GM19467 (cell line): ENCODE measurements at regions not wholly inside any gene's neighbourhood (a gene's known extent, or its start where the extent isn't known, plus 50 kb on each side); places are given as distances from the start of the nearest gene placed in this dataset.
"Not testable (repeated sequence)": the region's sequence is repeated elsewhere in the genome, so short reads cannot be mapped to it uniquely, and the experiment has no call there.

Experiments used
- ATAC-seq: cut with Tn5 transposase; IDR thresholded peaks from one replicate; pipeline ENCODE4 v1.9.1; 2021; ENCODE audit warnings: mild to moderate bottlenecking, moderate library complexity; ENCODE audit not compliant: unreplicated experiment

DNA sequence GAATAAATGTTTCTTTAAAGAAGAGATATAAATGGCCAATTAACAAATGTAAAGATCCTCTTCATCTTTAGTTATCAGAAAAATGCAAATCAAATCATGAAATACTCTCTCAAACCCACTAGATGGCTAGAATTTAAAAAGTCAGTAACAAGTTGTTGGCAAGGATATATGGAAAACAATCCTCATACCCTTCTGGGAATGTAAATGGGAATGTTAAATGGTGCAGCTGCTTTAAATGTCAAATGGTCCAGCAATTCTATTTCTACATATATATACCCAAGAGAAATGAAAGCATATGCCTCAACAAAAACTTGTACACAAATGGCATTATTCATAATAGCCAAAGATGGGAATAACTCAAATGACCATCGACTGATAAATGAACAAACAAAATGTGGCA is 283.5 kb downstream of the RWDD3 start:
- no peak for ATAC-seq

- ATAC-seq = no peak
Measured at GRCh38 chr1:95518310-95518709, 284.3 kb downstream of the RWDD3 start.

- no peak for ATAC-seq
Measured at GRCh38 chr1:95520390-95520789, 286.4 kb downstream of the RWDD3 start.

DNA sequence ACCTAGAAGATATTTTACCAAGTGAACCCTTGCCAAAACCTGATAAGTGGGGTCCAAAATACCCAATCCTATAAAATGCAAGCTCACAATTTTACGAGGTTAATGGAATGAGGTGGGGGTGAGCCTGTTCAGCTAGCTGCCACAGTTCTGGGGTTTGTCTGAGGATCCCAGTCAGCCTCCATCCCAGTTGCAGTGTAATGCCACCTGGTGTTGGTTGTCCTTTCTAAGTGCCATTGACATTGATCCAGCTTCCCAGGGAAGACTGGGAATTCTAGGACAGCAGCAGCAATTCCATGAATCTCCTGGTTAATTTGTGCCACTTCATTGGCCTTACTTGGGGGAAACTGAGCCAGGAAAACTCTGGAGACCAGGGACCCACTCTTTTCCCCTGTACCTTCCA is 298.3 kb downstream of the RWDD3 start:
- ATAC-seq = no peak

DNA sequence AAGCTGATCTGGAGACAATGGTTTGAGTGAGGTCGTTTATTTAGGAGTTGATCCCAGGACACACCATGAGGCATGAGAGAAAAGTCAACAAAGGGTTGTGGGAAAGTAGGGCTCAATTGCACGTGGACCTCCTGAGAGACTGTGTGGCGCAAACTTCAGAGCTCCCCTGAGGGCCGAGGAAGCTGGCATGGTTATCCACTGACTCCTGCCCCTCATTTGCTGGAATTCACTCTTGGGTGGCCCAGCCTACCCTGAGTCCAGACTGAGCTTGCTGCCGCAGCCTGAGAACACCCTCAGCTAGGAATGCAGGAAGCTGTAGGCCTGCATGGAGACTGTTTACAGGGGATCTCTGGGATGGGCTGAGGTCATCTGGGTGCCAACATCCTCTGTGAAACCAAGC is 301.0 kb downstream of the RWDD3 start:
- ATAC-seq = no peak

DNA sequence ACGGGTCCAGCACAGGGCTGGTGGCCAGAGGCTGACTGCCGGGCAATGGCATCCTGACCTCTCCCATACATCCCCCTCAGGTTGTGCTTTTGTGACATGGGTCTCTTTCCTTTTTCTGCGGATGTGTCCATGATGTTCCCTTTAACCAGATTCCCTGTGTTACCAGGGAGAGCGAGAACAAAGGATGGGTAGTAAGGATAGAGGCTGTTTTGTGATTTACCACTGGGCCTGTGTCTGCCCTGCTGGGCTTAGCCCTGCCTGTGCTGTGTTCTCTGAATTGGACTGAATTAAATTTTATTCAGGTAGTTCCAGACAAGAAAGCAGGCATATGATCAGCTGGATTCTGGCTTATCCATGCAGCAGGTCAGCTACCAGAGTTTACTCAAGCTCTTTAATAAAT is 301.6 kb downstream of the RWDD3 start:
- no peak for ATAC-seq

- ATAC-seq = no peak
Measured at GRCh38 chr1:95536501-95536900, 302.5 kb downstream of the RWDD3 start.

- ATAC-seq = no peak
Measured at GRCh38 chr1:95537176-95537575, 303.2 kb downstream of the RWDD3 start.

GRCh38 chr1:95538242-95538641 is 304.2 kb downstream of the RWDD3 start:
- ATAC-seq = not testable (repeated sequence)

DNA sequence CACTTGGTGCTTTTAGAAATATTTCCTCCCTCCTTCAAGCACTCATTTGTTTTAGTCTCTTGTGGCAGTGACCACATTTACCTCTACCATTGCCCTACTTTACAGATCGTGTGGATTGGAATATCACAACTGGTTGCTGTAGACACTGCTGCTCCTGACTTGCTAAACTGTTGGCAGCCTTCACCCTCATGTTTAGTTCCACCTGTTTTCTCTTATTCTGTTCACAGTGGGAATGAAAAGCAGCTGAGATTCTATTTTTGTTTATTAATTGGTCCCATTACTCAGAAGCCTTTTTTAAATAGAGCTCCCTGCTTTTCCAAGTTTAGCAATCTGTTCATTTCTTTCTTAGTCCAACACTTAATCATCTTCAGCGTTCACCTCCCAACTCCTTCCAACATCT is 308.9 kb downstream of the RWDD3 start:
- no peak for ATAC-seq

GRCh38 chr1:95547005-95547404 is 313.0 kb downstream of the RWDD3 start:
- no peak for ATAC-seq

GRCh38 chr1:95548211-95548610 is 314.2 kb downstream of the RWDD3 start:
- ATAC-seq = no peak

DNA sequence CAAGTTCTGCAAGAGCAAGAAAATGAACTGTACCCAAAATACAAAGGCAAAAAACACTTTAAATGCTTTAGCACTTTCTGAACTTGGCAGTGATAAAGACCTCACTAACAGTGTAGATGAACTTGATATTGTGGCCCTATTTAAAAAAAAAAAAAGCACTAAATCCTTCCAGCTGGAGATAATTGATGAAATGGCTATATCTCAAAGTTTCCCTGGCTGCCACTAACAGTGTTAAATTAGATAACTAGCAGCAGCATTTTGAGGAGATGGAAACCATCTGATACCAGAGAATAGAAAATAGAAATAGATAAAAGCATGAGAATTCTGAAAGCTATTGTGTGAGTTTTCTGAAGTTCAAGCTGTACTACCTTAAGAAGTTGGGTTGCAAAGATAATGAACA is 317.2 kb downstream of the RWDD3 start:
- no peak for ATAC-seq

DNA sequence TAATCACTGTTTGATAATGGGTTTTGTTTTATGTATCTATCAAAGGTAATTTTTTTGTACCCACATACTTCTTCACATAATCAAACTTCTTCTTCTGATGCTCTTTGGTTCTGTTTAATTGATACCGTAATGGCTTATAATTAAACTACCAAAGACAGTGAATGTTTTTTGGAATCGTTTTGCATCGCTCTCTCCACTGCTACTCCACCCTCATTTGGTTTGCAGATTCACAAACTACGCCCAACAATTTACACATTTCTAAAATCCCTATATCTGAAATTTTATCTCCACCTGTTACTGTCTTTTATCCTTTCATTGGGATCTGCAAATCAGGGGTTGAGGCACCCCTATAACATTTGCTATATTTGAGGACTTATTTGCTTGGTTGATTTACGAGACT is 319.6 kb downstream of the RWDD3 start:
- ATAC-seq = no peak

DNA sequence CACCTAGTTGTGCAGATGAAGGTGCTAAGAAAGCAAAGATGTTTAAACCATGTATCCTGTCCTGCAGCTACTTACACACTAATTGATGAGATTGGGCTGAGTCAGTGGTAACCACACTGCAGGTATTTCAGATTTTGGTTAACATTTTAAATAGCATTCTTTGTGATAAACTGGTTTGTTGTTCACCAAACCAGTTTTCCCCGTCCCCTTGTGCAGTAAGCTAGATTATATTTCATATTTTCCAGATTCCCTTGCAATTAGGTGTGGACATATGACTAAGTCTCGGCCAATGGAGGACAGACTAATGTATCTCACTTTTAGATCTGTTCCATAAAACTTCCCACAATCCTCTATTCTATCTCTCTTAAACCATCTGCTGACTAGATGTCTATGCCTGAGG is 320.4 kb downstream of the RWDD3 start:
- ATAC-seq = no peak

DNA sequence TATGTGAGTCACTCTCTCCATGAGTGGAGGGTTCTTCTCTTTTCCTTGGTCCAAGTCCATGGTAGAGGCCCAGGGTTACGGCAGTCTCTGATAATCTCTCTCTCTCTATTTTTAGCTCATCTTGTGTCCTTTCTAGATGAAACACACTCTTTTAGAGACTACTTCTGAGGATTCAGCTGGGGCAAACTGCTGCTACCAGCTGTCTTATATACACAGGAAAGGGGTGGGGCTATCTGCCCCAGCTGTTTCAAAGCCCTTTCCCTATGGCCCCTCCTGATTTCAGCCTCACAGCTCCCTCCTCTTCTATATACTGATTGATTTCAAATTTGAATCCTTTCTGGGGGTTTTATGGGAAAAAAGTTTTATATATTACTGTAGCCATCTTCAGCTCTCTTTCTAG is 324.8 kb downstream of the RWDD3 start:
- ATAC-seq = no peak

- ATAC-seq = no peak
Measured at GRCh38 chr1:95561346-95561745, 327.3 kb downstream of the RWDD3 start.

DNA sequence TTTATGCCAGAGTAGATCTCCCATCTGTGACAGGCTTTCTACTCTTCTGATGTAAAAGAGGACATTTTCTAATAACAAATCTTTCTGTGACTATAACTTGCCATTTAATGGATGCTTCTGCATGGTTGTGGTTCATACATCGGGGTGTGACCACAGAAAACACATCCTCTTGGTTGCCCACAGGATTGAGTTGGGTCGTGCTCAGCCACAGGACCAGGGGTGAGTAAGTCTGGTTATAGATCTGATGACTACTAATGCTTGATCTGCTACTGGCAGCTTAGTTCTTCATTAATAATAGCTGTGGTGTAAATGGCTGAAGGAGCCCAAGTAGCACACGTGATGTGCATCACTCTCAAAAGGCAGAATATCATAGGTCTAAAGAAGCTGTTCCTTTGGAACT is 328.2 kb downstream of the RWDD3 start:
- ATAC-seq = no peak

DNA sequence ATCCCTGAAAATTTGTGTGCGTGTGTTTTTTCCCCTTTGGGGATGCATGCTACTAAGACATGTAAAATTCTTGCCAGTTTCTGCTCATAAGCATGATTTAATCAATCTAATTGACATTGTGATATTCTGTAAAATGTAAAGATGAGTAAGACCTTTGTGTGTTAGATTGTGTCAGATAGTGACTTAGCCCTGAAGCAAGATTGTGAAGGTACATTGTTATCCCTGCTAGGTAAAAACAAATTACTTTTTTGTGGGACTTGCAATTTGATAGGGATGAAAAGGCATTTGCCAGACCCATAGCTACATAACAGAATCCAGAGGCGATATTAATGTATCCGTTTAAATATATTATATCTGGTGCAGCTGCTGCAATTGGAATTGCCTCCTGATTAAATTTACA is 338.0 kb downstream of the RWDD3 start:
- ATAC-seq = no peak

DNA sequence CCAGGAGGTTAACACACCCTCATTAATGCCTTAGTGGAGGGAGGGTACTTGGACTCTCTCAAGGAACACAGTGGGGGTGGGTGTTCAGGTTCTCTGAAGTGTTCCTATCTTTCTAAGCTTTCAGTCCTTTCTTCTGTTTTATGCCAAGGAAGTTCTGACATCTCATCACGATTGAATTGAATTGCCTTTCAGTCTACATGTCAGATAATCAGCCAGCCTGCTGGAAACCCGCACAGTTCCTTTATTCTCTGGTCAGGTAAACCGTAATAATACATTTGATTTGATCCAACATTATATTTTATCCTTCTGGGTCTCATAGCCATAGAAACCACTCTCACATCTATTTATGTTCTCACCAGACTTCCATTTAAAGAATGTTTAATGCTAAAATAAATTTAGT is 339.0 kb downstream of the RWDD3 start:
- ATAC-seq = no peak

DNA sequence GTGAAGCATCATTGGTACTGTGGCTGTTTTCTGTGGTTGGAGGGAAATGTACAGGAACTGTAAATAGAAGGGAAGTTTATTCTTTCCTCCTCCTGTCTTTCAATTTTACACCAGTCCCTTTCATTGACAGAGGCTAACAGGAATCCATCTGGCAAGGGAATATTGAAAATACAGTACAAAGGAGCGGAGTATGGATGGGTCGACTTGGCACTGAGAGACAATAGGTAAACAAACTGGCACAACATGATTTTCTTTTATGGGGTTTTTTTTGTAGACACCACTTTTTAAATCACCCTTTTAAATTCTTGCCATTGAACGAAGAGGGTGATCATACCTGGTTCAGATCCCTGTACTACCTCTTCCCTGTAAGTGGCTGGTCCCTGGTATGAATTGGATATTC is 341.3 kb downstream of the RWDD3 start:
- no peak for ATAC-seq

GRCh38 chr1:95578462-95578861 is 344.5 kb downstream of the RWDD3 start:
- no peak for ATAC-seq

- ATAC-seq = no peak
Measured at GRCh38 chr1:95582191-95582590, 348.2 kb downstream of the RWDD3 start.

DNA sequence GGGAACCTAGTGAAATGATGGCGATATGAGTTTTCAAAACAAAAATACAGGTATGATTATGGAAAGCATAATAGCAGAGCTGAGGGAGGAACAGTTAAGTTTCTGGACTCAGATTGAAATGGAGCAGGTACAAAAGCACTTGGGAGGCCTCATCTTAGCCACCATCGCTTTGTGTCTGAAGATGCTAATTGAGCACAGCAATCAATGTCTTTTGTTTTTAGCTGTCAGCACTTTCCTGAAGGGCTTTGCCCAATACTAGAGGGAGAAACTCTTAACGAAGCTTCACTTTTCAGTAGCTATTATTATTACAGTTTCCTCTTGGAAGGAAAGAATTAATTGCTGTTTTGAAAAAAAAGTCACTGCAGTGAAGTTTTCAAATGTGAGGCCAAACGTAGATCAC is 348.7 kb downstream of the RWDD3 start:
- ATAC-seq = no peak
